A673 (cell line): ENCODE measurements at regions not wholly inside any gene's neighbourhood (a gene's known extent, or its start where the extent isn't known, plus 50 kb on each side); places are given as distances from the start of the nearest gene placed in this dataset.

Source experiments
- BruUV-seq: library from RNA; stranded (reverse); fragments of 400-500 nt; replicated peaks from 2 replicates; lab custom pipeline; 2021; lab: Mats Ljungman, UMichigan
- CTCF ChIA-PET: fragments of 300-600 bp; sonication (Branson Sonifier 250); formaldehyde crosslinking; loops from one replicate; lab custom pipeline; 2022; ENCODE audit warnings: antibody characterized with exemption; lab: Charles Lee
- POLR2A ChIA-PET: fragments of 300-600 bp; sonication (Branson Sonifier 250); formaldehyde crosslinking; loops from one replicate; lab custom pipeline; 2022; ENCODE audit warnings: antibody characterized with exemption; ENCODE audit not compliant: low non-redundant PET; lab: Charles Lee
- DNase-seq: peaks from one replicate; pipeline ENCODE4 v3.0.0-alpha.2; 2015; ENCODE audit warnings: low spot score
- H3K27ac ChIP-seq: fragments of 200-600 bp; sonication (generic); 2 replicates; pipeline ENCODE4 v1.5.1; 2016; ENCODE audit warnings: mixed run types, low read depth, mild to moderate bottlenecking, mixed read lengths, antibody characterized with exemption, low read length; ENCODE audit not compliant: poor library complexity, severe bottlenecking
- H3K27me3 ChIP-seq: fragments of 200-600 bp; sonication (generic); replicated peaks from 2 replicates; pipeline ENCODE4 v1.6.1; 2017; ENCODE audit warnings: mixed run types, low read depth, mild to moderate bottlenecking, mixed read lengths, antibody characterized with exemption, low read length; ENCODE audit not compliant: insufficient read depth, poor library complexity
- H3K36me3 ChIP-seq: fragments of 200-600 bp; sonication (generic); 2 replicates; pipeline ENCODE4 v1.6.1; 2016; ENCODE audit warnings: mixed run types, mild to moderate bottlenecking, mixed read lengths, antibody characterized with exemption, low read length; ENCODE audit not compliant: insufficient read depth, poor library complexity, severe bottlenecking
- H3K4me1 ChIP-seq: fragments of 200-600 bp; sonication (generic); 2 replicates; pipeline ENCODE4 v1.6.1; 2017; ENCODE audit warnings: mixed run types, mild to moderate bottlenecking, mixed read lengths, antibody characterized with exemption, low read length; ENCODE audit not compliant: insufficient read depth, poor library complexity, severe bottlenecking
- H3K4me3 ChIP-seq: fragments of 200-600 bp; sonication (generic); 2 replicates; pipeline ENCODE4 v1.5.1; 2016; ENCODE audit warnings: low read depth, mixed run types, mild to moderate bottlenecking, mixed read lengths, low read length; ENCODE audit not compliant: poor library complexity, severe bottlenecking
- H3K9me3 ChIP-seq: fragments of 200-600 bp; sonication (generic); 2 replicates; pipeline ENCODE4 v1.6.1; 2016; ENCODE audit warnings: mixed run types, low read depth, mild to moderate bottlenecking, mixed read lengths, antibody characterized with exemption, low read length; ENCODE audit not compliant: poor library complexity, severe bottlenecking
- CTCF ChIP-seq: fragments of 300-800, 200-600 bp; sonication (generic); conservative IDR thresholded peaks from 2 replicates; pipeline ENCODE4 v1.5.1; 2017; ENCODE audit warnings: low read depth, mild to moderate bottlenecking, antibody characterized with exemption, low read length, moderate library complexity, mixed read lengths
- EZH2 ChIP-seq: fragments of 200-600 bp; sonication (generic); IDR thresholded peaks from 2 replicates; pipeline ENCODE4 v1.6.1; 2017; ENCODE audit warnings: borderline replicate concordance, low read depth, mild to moderate bottlenecking, mixed read lengths, antibody characterized with exemption, low read length; ENCODE audit not compliant: poor library complexity, severe bottlenecking
- intact Hi-C: fragments of 100-400 bp; cut with micrococcal nuclease; formaldehyde crosslinking; loops from one replicate; pipeline ENCODE4 v1.10.0; 2022; ENCODE audit not compliant: unreplicated experiment

GRCh38 chr18:41024792-41025191, 930.2 kb upstream of the PIK3C3 start:
- no peaks in the 10 kb centered on the region for H3K4me1 ChIP-seq
- no peaks in the 10 kb centered on the region for H3K36me3 ChIP-seq
- no peak overlapping the region for H3K27ac ChIP-seq
- intact Hi-C loops = no loop called here
- ChIA-PET POLR2A (no interaction called here), CTCF (no interaction called here)
- H3K27me3 ChIP-seq = no peaks in the 10 kb centered on the region
- no peaks in the 10 kb centered on the region for H3K9me3 ChIP-seq
- no peak overlapping the region for H3K4me3 ChIP-seq
- TF ChIP-seq CTCF (no peak), EZH2 (no peak)
- no peak for DNase-seq
- BruUV-seq = no TSS peak

- H3K9me3 ChIP-seq = no peaks in the 10 kb centered on the region
- H3K27me3 ChIP-seq = no peaks in the 10 kb centered on the region
- H3K27ac ChIP-seq = no peak overlapping the region
- no peaks in the 10 kb centered on the region for H3K36me3 ChIP-seq
- no TSS peak for BruUV-seq
- H3K4me3 ChIP-seq = no peak overlapping the region
- no peak for DNase-seq
- intact Hi-C loops = no loop called here
- POLR2A ChIA-PET = no interaction called here
- no peaks in the 10 kb centered on the region for H3K4me1 ChIP-seq
- TF ChIP-seq EZH2 (no peak), CTCF (no peak)
- CTCF ChIA-PET = no interaction called here
Measured at GRCh38 chr18:41022484-41022883, 932.5 kb upstream of the PIK3C3 start.

GRCh38 chr18:41021089-41021488, 933.9 kb upstream of the PIK3C3 start:
- BruUV-seq = no TSS peak
- CTCF ChIA-PET = no interaction called here
- POLR2A ChIA-PET = no interaction called here
- intact Hi-C loops = no loop called here
- TF ChIP-seq CTCF (no peak), EZH2 (no peak)
- Histone ChIP-seq H3K27ac (no peak overlapping the region), H3K4me1 (no peaks in the 10 kb centered on the region), H3K9me3 (no peaks in the 10 kb centered on the region), H3K36me3 (no peaks in the 10 kb centered on the region), H3K27me3 (no peaks in the 10 kb centered on the region), H3K4me3 (no peak overlapping the region)
- no peak for DNase-seq
